Superior temporal gyrus (tissue), 1 donor: ENCODE measurements at regions not wholly inside any gene's neighbourhood (a gene's known extent, or its start where the extent isn't known, plus 50 kb on each side); places are given as distances from the start of the nearest gene placed in this dataset.
"Not testable (repeated sequence)": the region's sequence is repeated elsewhere in the genome, so short reads cannot be mapped to it uniquely, and the experiment has no call there.

Source experiments
- DNase-seq: peaks from one replicate; pipeline ENCODE4 v3.0.0-alpha.2; 2016; ENCODE audit errors: extremely low spot score

GRCh38 chr6:27052082-27052730, 195.3 kb upstream of the PRSS16 start:
- DNase-seq: not testable (repeated sequence)

- DNase-seq: no peak
Measured at GRCh38 chr6:27052731-27053082, 194.8 kb upstream of the PRSS16 start.

GRCh38 chr6:27053738-27054137, 193.8 kb upstream of the PRSS16 start:
- no peak for DNase-seq

- no peak for DNase-seq
Measured at GRCh38 chr6:27056615-27057014, 190.9 kb upstream of the PRSS16 start.

GRCh38 chr6:27059621-27060425, 187.7 kb upstream of the PRSS16 start:
- DNase-seq: no peak

GRCh38 chr6:27061235-27061993, 186.1 kb upstream of the PRSS16 start:
- no peak for DNase-seq

- no peak for DNase-seq
Measured at GRCh38 chr6:27062755-27063154, 184.7 kb upstream of the PRSS16 start.

GRCh38 chr6:27065183-27065582, 182.3 kb upstream of the PRSS16 start:
- no peak for DNase-seq

- DNase-seq: peak; percentile 19
Measured at GRCh38 chr6:27066381-27066780, 181.1 kb upstream of the PRSS16 start.

GRCh38 chr6:27066802-27067201, 180.7 kb upstream of the PRSS16 start:
- DNase-seq: peak; percentile 37

- DNase-seq: no peak
Measured at GRCh38 chr6:27073441-27073840, 174.1 kb upstream of the PRSS16 start.

GRCh38 chr6:27076116-27076515, 171.4 kb upstream of the PRSS16 start:
- DNase-seq: no peak

GRCh38 chr6:27078734-27079357, 168.7 kb upstream of the PRSS16 start:
- DNase-seq: peak; percentile 92

GRCh38 chr6:27081188-27081587, 166.3 kb upstream of the PRSS16 start:
- no peak for DNase-seq

- no peak for DNase-seq
Measured at GRCh38 chr6:27081931-27082330, 165.6 kb upstream of the PRSS16 start.

GRCh38 chr6:27088068-27088467, 159.4 kb upstream of the PRSS16 start:
- DNase-seq: no peak

- DNase-seq: peak; percentile 15
Measured at GRCh38 chr6:27091661-27092315, 155.7 kb upstream of the PRSS16 start.

- DNase-seq: no peak
Measured at GRCh38 chr6:27092316-27092692, 155.2 kb upstream of the PRSS16 start.

- no peak for DNase-seq
Measured at GRCh38 chr6:27095914-27096313, 151.6 kb upstream of the PRSS16 start.

GRCh38 chr6:27096834-27097511, 150.5 kb upstream of the PRSS16 start:
- DNase-seq: no peak

GRCh38 chr6:27098956-27099355, 148.5 kb upstream of the PRSS16 start:
- no peak for DNase-seq
